Muscle of arm (tissue), 1 donor: ENCODE measurements at regions not wholly inside any gene's neighbourhood (a gene's known extent, or its start where the extent isn't known, plus 50 kb on each side); places are given as distances from the start of the nearest gene placed in this dataset.

Experiments
- DNase-seq: peaks from one replicate; pipeline ENCODE4 v3.0.0-alpha.2; 2013

GRCh38 chr14:53807542-53807941 lies 149.1 kb downstream of the BMP4 start:
- no peak for DNase-seq

GRCh38 chr14:53807108-53807507 lies 149.5 kb downstream of the BMP4 start:
- no peak for DNase-seq

- DNase-seq = no peak
Observed at GRCh38 chr14:53796734-53797133, 159.9 kb downstream of the BMP4 start.

GRCh38 chr14:53793790-53794505 lies 162.7 kb downstream of the BMP4 start:
- DNase-seq = no peak

GRCh38 chr14:53792909-53793308 lies 163.7 kb downstream of the BMP4 start:
- DNase-seq = no peak

GRCh38 chr14:53790731-53791500 lies 165.7 kb downstream of the BMP4 start:
- DNase-seq = no peak

GRCh38 chr14:53788566-53788965 lies 168.1 kb downstream of the BMP4 start:
- no peak for DNase-seq

- DNase-seq = no peak
Observed at GRCh38 chr14:53786045-53786444, 170.6 kb downstream of the BMP4 start.

- no peak for DNase-seq
Observed at GRCh38 chr14:53784688-53785087, 171.9 kb downstream of the BMP4 start.

GRCh38 chr14:53783256-53783655 lies 173.4 kb downstream of the BMP4 start:
- no peak for DNase-seq

- DNase-seq = no peak
Observed at GRCh38 chr14:53780051-53780555, 176.5 kb downstream of the BMP4 start.

GRCh38 chr14:53779301-53779700 lies 177.3 kb downstream of the BMP4 start:
- DNase-seq = no peak

GRCh38 chr14:53778263-53778662 lies 178.4 kb downstream of the BMP4 start:
- no peak for DNase-seq

GRCh38 chr14:53772936-53773335 lies 183.7 kb downstream of the BMP4 start:
- no peak for DNase-seq

- no peak for DNase-seq
Observed at GRCh38 chr14:53767566-53767965, 189.1 kb downstream of the BMP4 start.

- no peak for DNase-seq
Observed at GRCh38 chr14:53766601-53767000, 190.0 kb downstream of the BMP4 start.

GRCh38 chr14:53766106-53766505 lies 190.5 kb downstream of the BMP4 start:
- DNase-seq = no peak

GRCh38 chr14:53764846-53765245 lies 191.8 kb downstream of the BMP4 start:
- DNase-seq = no peak

GRCh38 chr14:53758141-53758540 lies 198.5 kb downstream of the BMP4 start:
- DNase-seq = no peak

GRCh38 chr14:53757732-53758131 lies 198.9 kb downstream of the BMP4 start:
- no peak for DNase-seq

- DNase-seq = no peak
Observed at GRCh38 chr14:53751650-53752049, 205.0 kb downstream of the BMP4 start.

GRCh38 chr14:53748691-53749090 lies 207.9 kb downstream of the BMP4 start:
- no peak for DNase-seq

- DNase-seq = no peak
Observed at GRCh38 chr14:53744857-53745256, 211.8 kb downstream of the BMP4 start.
